Right atrium auricular region (tissue), 2 donors: ENCODE measurements at regions not wholly inside any gene's neighbourhood (a gene's known extent, or its start where the extent isn't known, plus 50 kb on each side); places are given as distances from the start of the nearest gene placed in this dataset.

Experiments
- DNase-seq: peaks from one replicate; pipeline ENCODE4 v3.0.0-alpha.2; 2019; ENCODE audit warnings: low spot score
- H3K27ac ChIP-seq, 2 donors: fragments of 200-600 bp; sonication (generic); 1 replicate in 1 of 2; 2 replicates in 1 of 2; pipeline ENCODE4 v1.5.1; 2016 to 2019
- H3K27me3 ChIP-seq, 2 donors: fragments of 200-600 bp; sonication (generic); one replicate each; pipeline versions ENCODE4 v1.5.1 to v1.6.0; 2017 to 2019
- H3K36me3 ChIP-seq: fragments of 200-600 bp; sonication (generic); one replicate; pipeline ENCODE4 v1.5.1; 2016
- H3K4me1 ChIP-seq, 2 donors: fragments of 200-600 bp; sonication (generic); one replicate each; pipeline versions ENCODE4 v1.5.1 to v1.6.0; 2017 to 2019
- H3K4me3 ChIP-seq, 2 donors: fragments of 200-600 bp; sonication (generic); 1 replicate in 1 of 2; 2 replicates in 1 of 2; pipeline ENCODE4 v1.5.1; 2017 to 2019; ENCODE audit warnings: mild to moderate bottlenecking in 1 of 2, moderate library complexity in 1 of 2
- H3K9me3 ChIP-seq, 2 donors: fragments of 200-600 bp; sonication (generic); one replicate each; pipeline ENCODE4 v1.5.1; 2019
- TF ChIP-seq, protein P1 (sequence below), 2 donors: fragments of 200-600 bp; sonication (generic); IDR thresholded peaks; one replicate each; pipeline ENCODE4 v1.5.1; 2019; ENCODE audit warnings: antibody characterized with exemption in 2 of 2

GRCh38 chr6:138598562-138599173, 99.4 kb upstream of the NHSL1 start:
- TF ChIP-seq, protein P1, sequence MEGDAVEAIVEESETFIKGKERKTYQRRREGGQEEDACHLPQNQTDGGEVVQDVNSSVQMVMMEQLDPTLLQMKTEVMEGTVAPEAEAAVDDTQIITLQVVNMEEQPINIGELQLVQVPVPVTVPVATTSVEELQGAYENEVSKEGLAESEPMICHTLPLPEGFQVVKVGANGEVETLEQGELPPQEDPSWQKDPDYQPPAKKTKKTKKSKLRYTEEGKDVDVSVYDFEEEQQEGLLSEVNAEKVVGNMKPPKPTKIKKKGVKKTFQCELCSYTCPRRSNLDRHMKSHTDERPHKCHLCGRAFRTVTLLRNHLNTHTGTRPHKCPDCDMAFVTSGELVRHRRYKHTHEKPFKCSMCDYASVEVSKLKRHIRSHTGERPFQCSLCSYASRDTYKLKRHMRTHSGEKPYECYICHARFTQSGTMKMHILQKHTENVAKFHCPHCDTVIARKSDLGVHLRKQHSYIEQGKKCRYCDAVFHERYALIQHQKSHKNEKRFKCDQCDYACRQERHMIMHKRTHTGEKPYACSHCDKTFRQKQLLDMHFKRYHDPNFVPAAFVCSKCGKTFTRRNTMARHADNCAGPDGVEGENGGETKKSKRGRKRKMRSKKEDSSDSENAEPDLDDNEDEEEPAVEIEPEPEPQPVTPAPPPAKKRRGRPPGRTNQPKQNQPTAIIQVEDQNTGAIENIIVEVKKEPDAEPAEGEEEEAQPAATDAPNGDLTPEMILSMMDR (IDR thresholded peaks at IDR 0.05) = no peak
- Histone ChIP-seq H3K4me3 (no peak overlapping the region), H3K27ac (no peak overlapping the region), H3K4me1 (peaks cover 0 to 8% of the 10 kb centered on the region in 2 donors), H3K36me3 (no peaks in the 10 kb centered on the region), H3K27me3 (no peaks in the 10 kb centered on the region), H3K9me3 (no peaks in the 10 kb centered on the region)
- DNase-seq = no peak

- no peak for DNase-seq
Observed at GRCh38 chr6:138600261-138600660, 101.0 kb upstream of the NHSL1 start.

GRCh38 chr6:138600726-138601125, 101.4 kb upstream of the NHSL1 start:
- no peaks in the 10 kb centered on the region for H3K36me3 ChIP-seq
- no peaks in the 10 kb centered on the region for H3K9me3 ChIP-seq
- TF ChIP-seq, protein P1 (IDR thresholded peaks at IDR 0.05) = no peak
- H3K27ac ChIP-seq = no peak overlapping the region
- H3K4me1 ChIP-seq = no peaks in the 10 kb centered on the region
- no peak overlapping the region for H3K4me3 ChIP-seq
- no peak for DNase-seq
- H3K27me3 ChIP-seq = no peaks in the 10 kb centered on the region

More at GRCh38 chr6:138600261-138600660, 101.0 kb upstream of the NHSL1 start:
- Histone ChIP-seq H3K27ac (no peak overlapping the region), H3K27me3 (no peaks in the 10 kb centered on the region), H3K9me3 (no peaks in the 10 kb centered on the region), H3K4me1 (no peaks in the 10 kb centered on the region), H3K36me3 (no peaks in the 10 kb centered on the region), H3K4me3 (no peak overlapping the region)
- TF ChIP-seq, protein P1 (IDR thresholded peaks at IDR 0.05) = no peak

DNA sequence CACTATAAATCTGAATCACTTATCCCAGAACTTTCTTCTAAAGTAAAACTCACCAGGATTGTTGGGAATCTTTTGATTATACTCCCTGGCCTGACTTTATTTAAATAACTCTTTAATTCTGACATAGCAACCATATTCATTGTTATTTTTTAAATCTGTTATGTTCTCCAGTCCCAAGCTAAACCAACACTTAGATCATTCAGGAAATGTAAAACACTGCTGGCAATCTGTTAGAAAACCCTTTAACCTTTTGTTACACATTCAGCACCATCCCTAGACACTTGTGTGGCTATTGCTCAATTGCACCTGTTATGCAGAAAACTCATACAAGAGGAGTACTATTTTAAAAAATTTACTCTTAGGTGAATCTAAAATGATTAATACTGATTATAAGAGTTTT, 101.8 kb upstream of the NHSL1 start:
- no peaks in the 10 kb centered on the region for H3K4me1 ChIP-seq
- H3K9me3 ChIP-seq = no peaks in the 10 kb centered on the region
- no peaks in the 10 kb centered on the region for H3K36me3 ChIP-seq
- no peak for DNase-seq
- H3K27ac ChIP-seq = no peak overlapping the region
- H3K4me3 ChIP-seq = no peak overlapping the region
- H3K27me3 ChIP-seq = no peaks in the 10 kb centered on the region
- TF ChIP-seq, protein P1 (IDR thresholded peaks at IDR 0.05) = no peak

- no peak for DNase-seq
- Histone ChIP-seq H3K27ac (no peak overlapping the region), H3K9me3 (no peaks in the 10 kb centered on the region), H3K4me3 (no peak overlapping the region), H3K4me1 (no peaks in the 10 kb centered on the region), H3K27me3 (no peaks in the 10 kb centered on the region), H3K36me3 (no peaks in the 10 kb centered on the region)
- TF ChIP-seq, protein P1 (IDR thresholded peaks at IDR 0.05) = no peak
Observed at GRCh38 chr6:138605958-138606357, 106.7 kb upstream of the NHSL1 start.
